Keratinocyte (primary cell): ENCODE measurements at regions not wholly inside any gene's neighbourhood (a gene's known extent, or its start where the extent isn't known, plus 50 kb on each side); places are given as distances from the start of the nearest gene placed in this dataset.

ENCODE experiments used
- DNase-seq: peaks from one replicate; pipeline ENCODE4 v3.0.0-alpha.2; 2011; ENCODE audit warnings: low read depth, missing footprints, low spot score
- FAIRE-seq: peaks from 2 replicates; lab custom pipeline; 2011; peaks lifted over from hg19 to GRCh38; lab: Jason Lieb, UNC
- H2AFZ ChIP-seq: 2 replicates; pipeline ENCODE4 v1.6.0; 2012; ENCODE audit warnings: low read length, control low read depth, inconsistent platforms; ENCODE audit not compliant: control insufficient read depth
- H3K27ac ChIP-seq: 2 replicates; pipeline ENCODE4 v1.5.1; 2011; ENCODE audit warnings: low read length; ENCODE audit not compliant: control insufficient read depth, insufficient read depth
- H3K27me3 ChIP-seq: 3 replicates; pipeline ENCODE4 v1.6.0; 2011; ENCODE audit warnings: low read length; ENCODE audit not compliant: control insufficient read depth, insufficient read depth; ENCODE audit errors: extremely low read depth
- H3K36me3 ChIP-seq, 2 experiments: 2 replicates in 1 of 2; 3 replicates in 1 of 2; pipeline ENCODE4 v1.5.1; 2011; ENCODE audit warnings: low read length in 2 of 2, mild to moderate bottlenecking in 1 of 2; ENCODE audit not compliant: control insufficient read depth in 2 of 2, insufficient read depth in 2 of 2; ENCODE audit errors: extremely low read depth in 1 of 2
- H3K4me1 ChIP-seq: 3 replicates; pipeline ENCODE4 v1.5.1; 2011; ENCODE audit warnings: low read length; ENCODE audit not compliant: control insufficient read depth, insufficient read depth; ENCODE audit errors: extremely low read depth
- H3K4me2 ChIP-seq: 3 replicates; pipeline ENCODE4 v1.6.0; 2011; ENCODE audit warnings: low read depth, low read length; ENCODE audit not compliant: control insufficient read depth, insufficient read depth; ENCODE audit errors: extremely low read depth
- H3K4me3 ChIP-seq, 3 experiments: fragments of 200-600 bp in 1 of 3; sonication (generic) in 1 of 3; 2 replicates in 2 of 3; 3 replicates in 1 of 3; pipeline ENCODE4 v1.5.1; 2011 to 2016; ENCODE audit warnings: low read length in 3 of 3, mild to moderate bottlenecking in 3 of 3, control low read depth in 2 of 3, inconsistent platforms in 1 of 3, low read depth in 1 of 3, mixed read lengths in 1 of 3, mixed run types in 1 of 3, moderate library complexity in 1 of 3; ENCODE audit not compliant: control insufficient read depth in 2 of 3, insufficient read depth in 2 of 3; ENCODE audit errors: extremely low read depth in 1 of 3
- H3K79me2 ChIP-seq: 2 replicates; pipeline ENCODE4 v1.6.0; 2012; ENCODE audit warnings: low read length; ENCODE audit not compliant: control insufficient read depth, insufficient read depth
- H3K9ac ChIP-seq: 3 replicates; pipeline ENCODE4 v1.6.0; 2011; ENCODE audit warnings: low read length; ENCODE audit not compliant: control insufficient read depth, insufficient read depth; ENCODE audit errors: extremely low read depth
- H3K9me1 ChIP-seq: 3 replicates; pipeline ENCODE4 v1.6.0; 2011; ENCODE audit warnings: low read length; ENCODE audit not compliant: control insufficient read depth, insufficient read depth; ENCODE audit errors: extremely low read depth
- H3K9me3 ChIP-seq: 2 replicates; pipeline ENCODE4 v1.5.1; 2012; ENCODE audit warnings: low read depth, low read length; ENCODE audit not compliant: control insufficient read depth
- H4K20me1 ChIP-seq: 3 replicates; pipeline ENCODE4 v1.6.0; 2011; ENCODE audit warnings: low read length; ENCODE audit not compliant: control insufficient read depth, insufficient read depth; ENCODE audit errors: extremely low read depth
- EZH2 ChIP-seq: IDR thresholded peaks from one replicate; pipeline ENCODE4 v1.6.1; 2012; ENCODE audit warnings: inconsistent platforms, mild to moderate bottlenecking, low read length, moderate library complexity
- dilution Hi-C: fragments of 300-500 bp; cut with MboI; formaldehyde crosslinking; loops from one replicate; pipeline ENCODE4 v1.7.0; 2020; ENCODE audit warnings: low sequenced_read_pairs; ENCODE audit not compliant: extremely low pct_ligation_motif_present
- TF ChIP-seq, protein P1 (sequence below), 3 experiments: IDR thresholded peaks in 1 of 3; conservative IDR thresholded peaks in 1 of 3; optimal IDR thresholded peaks in 1 of 3; 2 replicates in 2 of 3; 3 replicates in 1 of 3; pipeline versions ENCODE3 to v1.5.1; 2011; ENCODE audit warnings: low read length in 3 of 3, mild to moderate bottlenecking in 3 of 3, moderate library complexity in 2 of 3, control low read depth in 1 of 3, inconsistent platforms in 1 of 3; ENCODE audit not compliant: insufficient read depth in 2 of 3; ENCODE audit errors: extremely low read depth in 1 of 3

DNA sequence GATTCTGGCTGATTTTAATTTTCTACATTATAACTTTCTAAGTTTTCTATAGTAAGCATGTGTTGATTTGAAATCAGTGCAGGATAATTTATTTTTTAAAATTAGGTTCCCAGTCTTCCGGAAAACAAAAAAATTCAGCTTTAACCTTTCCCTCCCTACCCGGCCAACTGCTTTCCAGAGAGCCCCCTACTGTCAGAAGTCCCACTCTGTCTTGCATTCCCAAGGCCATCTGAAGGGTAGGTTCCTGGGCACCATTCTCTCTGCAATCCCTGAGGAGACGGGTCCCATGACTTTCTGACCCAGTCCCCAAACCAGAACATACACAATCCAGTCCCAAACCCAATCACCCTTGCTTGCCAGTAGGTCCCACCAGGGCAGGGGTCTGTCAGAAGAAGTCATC is 200.3 kb downstream of the CYLD start:
- Histone ChIP-seq H3K9ac (no peak overlapping the region), H2AFZ (no peak overlapping the region), H3K79me2 (no peaks in the 10 kb centered on the region), H3K4me2 (no peak overlapping the region), H3K9me1 (no peaks in the 10 kb centered on the region), H3K9me3 (no peaks in the 10 kb centered on the region), H3K27ac (no peak overlapping the region), H3K36me3 (no peaks in the 10 kb centered on the region), H4K20me1 (no peaks in the 10 kb centered on the region), H3K4me1 (no peaks in the 10 kb centered on the region), H3K4me3 (no peak overlapping the region), H3K27me3 (no peaks in the 10 kb centered on the region)
- TF ChIP-seq, protein P1, sequence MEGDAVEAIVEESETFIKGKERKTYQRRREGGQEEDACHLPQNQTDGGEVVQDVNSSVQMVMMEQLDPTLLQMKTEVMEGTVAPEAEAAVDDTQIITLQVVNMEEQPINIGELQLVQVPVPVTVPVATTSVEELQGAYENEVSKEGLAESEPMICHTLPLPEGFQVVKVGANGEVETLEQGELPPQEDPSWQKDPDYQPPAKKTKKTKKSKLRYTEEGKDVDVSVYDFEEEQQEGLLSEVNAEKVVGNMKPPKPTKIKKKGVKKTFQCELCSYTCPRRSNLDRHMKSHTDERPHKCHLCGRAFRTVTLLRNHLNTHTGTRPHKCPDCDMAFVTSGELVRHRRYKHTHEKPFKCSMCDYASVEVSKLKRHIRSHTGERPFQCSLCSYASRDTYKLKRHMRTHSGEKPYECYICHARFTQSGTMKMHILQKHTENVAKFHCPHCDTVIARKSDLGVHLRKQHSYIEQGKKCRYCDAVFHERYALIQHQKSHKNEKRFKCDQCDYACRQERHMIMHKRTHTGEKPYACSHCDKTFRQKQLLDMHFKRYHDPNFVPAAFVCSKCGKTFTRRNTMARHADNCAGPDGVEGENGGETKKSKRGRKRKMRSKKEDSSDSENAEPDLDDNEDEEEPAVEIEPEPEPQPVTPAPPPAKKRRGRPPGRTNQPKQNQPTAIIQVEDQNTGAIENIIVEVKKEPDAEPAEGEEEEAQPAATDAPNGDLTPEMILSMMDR (optimal IDR thresholded peaks at IDR 0.05 in 1 of 3, IDR thresholded peaks at IDR 0.05 in 1 of 3, conservative IDR thresholded peaks at IDR 0.05 in 1 of 3; ENCODE audit: extremely low read depth in 1 of 3, insufficient read depth in 2 of 3, low read length in 3 of 3), result no peak
- no peak for TF ChIP-seq EZH2
- DNase-seq (no peak), FAIRE-seq (no peak)
- dilution Hi-C loops, result no loop called here

GRCh38 chr16:50941681-50942080 is 199.8 kb downstream of the CYLD start:
- TF ChIP-seq, protein P1 (optimal IDR thresholded peaks at IDR 0.05 in 1 of 3, IDR thresholded peaks at IDR 0.05 in 1 of 3, conservative IDR thresholded peaks at IDR 0.05 in 1 of 3; ENCODE audit: extremely low read depth in 1 of 3, insufficient read depth in 2 of 3, low read length in 3 of 3), result no peak
- no peak for TF ChIP-seq EZH2
- Histone ChIP-seq H3K27ac (no peak overlapping the region), H3K9me1 (no peaks in the 10 kb centered on the region), H4K20me1 (no peaks in the 10 kb centered on the region), H3K36me3 (no peaks in the 10 kb centered on the region), H3K9ac (no peak overlapping the region), H2AFZ (no peak overlapping the region), H3K4me1 (no peaks in the 10 kb centered on the region), H3K4me3 (no peak overlapping the region), H3K4me2 (no peak overlapping the region), H3K79me2 (no peaks in the 10 kb centered on the region), H3K9me3 (no peaks in the 10 kb centered on the region), H3K27me3 (no peaks in the 10 kb centered on the region)
- dilution Hi-C loops, result no loop called here
- no peak for DNase-seq
- FAIRE-seq, result no peak
